ENCODE measurements at regions not wholly inside any gene's neighbourhood (a gene's known extent, or its start where the extent isn't known, plus 50 kb on each side); places are given as distances from the start of the nearest gene placed in this dataset.
"Not testable (repeated sequence)": the region's sequence is repeated elsewhere in the genome, so short reads cannot be mapped to it uniquely, and the experiment has no call there.

DNA sequence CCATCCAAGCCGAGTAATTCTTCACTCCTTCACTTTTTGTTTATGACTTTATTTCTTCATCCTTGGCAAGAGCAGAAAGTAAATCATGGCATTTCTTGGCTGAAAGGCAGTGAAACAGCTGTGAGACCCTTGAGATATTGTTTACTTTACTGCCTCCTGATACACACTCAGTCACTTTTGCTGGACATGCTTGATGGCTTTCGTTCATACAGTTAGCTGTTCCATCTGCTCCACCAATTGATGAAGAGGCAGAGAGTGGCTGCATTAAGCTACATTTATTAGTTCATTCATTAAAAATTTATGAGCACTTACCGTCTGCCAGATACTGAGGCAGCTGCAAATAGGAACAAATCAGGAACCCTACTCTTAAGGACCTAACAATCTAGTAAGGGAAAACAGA, 184.4 kb upstream of the OR13F1 start:
- Histone ChIP-seq H3K4me2 (no peak overlapping the region), H2AFZ (no peak overlapping the region)
- POLR2A ChIA-PET (ENCODE audit: unreplicated experiment) = no interaction called here

DNA sequence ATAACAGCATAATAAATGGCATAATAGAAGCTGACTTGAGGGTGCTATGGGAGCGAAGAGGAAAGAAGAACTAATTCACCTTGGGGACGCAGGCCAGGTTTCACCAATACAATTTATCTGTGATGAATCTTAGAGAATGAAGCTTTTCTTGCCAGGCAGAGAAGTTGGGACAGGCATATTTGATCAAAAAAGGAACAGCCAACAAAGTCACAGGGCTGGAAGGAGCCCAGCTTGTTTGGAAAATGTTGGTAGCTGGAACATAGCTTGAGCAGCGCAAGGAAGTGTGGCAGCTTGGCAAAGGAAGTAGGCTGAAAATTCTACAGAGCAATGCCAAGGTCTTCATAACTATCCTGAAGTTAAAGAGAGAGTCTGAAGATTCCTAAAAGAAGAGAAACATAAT, 181.5 kb upstream of the OR13F1 start:
- Histone ChIP-seq H3K27ac (no peak overlapping the region), H3K27me3 (ENCODE audit: insufficient read depth, low read depth) (no peaks in the 10 kb centered on the region), H3F3A (ENCODE audit: insufficient read depth, low read depth) (no peaks in the 10 kb centered on the region), H3K9me2 (ENCODE audit: insufficient read depth) (no peaks in the 10 kb centered on the region), H3K9me3 (ENCODE audit: insufficient read depth, low read depth) (no peaks in the 10 kb centered on the region), H3K4me3 (no peak overlapping the region), H3K79me2 (ENCODE audit: low read depth) (no peaks in the 10 kb centered on the region), H3K4me1 (replicated peaks; ENCODE audit: insufficient read depth) (no peaks in the 10 kb centered on the region), H3K4me2 (no peak overlapping the region), H4K20me1 (ENCODE audit: insufficient read depth) (no peaks in the 10 kb centered on the region), H3K36me3 (ENCODE audit: low read depth) (no peaks in the 10 kb centered on the region), H2AFZ (no peak overlapping the region)
- ChIA-PET CTCF (no interaction called here), POLR2A (ENCODE audit: unreplicated experiment) (no interaction called here)
- TF ChIP-seq EZH2 (IDR thresholded peaks at IDR 0.05; ENCODE audit: low read depth) = no peak
- TF ChIP-seq, protein P1, sequence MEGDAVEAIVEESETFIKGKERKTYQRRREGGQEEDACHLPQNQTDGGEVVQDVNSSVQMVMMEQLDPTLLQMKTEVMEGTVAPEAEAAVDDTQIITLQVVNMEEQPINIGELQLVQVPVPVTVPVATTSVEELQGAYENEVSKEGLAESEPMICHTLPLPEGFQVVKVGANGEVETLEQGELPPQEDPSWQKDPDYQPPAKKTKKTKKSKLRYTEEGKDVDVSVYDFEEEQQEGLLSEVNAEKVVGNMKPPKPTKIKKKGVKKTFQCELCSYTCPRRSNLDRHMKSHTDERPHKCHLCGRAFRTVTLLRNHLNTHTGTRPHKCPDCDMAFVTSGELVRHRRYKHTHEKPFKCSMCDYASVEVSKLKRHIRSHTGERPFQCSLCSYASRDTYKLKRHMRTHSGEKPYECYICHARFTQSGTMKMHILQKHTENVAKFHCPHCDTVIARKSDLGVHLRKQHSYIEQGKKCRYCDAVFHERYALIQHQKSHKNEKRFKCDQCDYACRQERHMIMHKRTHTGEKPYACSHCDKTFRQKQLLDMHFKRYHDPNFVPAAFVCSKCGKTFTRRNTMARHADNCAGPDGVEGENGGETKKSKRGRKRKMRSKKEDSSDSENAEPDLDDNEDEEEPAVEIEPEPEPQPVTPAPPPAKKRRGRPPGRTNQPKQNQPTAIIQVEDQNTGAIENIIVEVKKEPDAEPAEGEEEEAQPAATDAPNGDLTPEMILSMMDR (conservative IDR thresholded peaks at IDR 0.05) = no peak
- DNase-seq = no peak
- intact Hi-C loops (cut with micrococcal nuclease; ENCODE audit: unreplicated experiment) = no loop called here
- BruUV-seq (replicated peaks) = no TSS peak

More for the DNA sequence above, 184.4 kb upstream of the OR13F1 start:
- H3F3A ChIP-seq (ENCODE audit: insufficient read depth, low read depth) = no peaks in the 10 kb centered on the region
- no peak overlapping the region for H3K27ac ChIP-seq
- TF ChIP-seq, protein P1 (conservative IDR thresholded peaks at IDR 0.05) = no peak
- TF ChIP-seq EZH2 (IDR thresholded peaks at IDR 0.05; ENCODE audit: low read depth) = no peak
- no peaks in the 10 kb centered on the region for H3K9me3 ChIP-seq (ENCODE audit: insufficient read depth, low read depth)
- H4K20me1 ChIP-seq (ENCODE audit: insufficient read depth) = no peaks in the 10 kb centered on the region
- intact Hi-C loops (cut with micrococcal nuclease; ENCODE audit: unreplicated experiment) = no loop called here
- CTCF ChIA-PET = no interaction called here
- no peak overlapping the region for H3K4me3 ChIP-seq
- no TSS peak for BruUV-seq (replicated peaks)
- H3K27me3 ChIP-seq (ENCODE audit: insufficient read depth, low read depth) = no peaks in the 10 kb centered on the region
- no peaks in the 10 kb centered on the region for H3K79me2 ChIP-seq (ENCODE audit: low read depth)
- DNase-seq = no peak
- H3K9me2 ChIP-seq (ENCODE audit: insufficient read depth) = no peaks in the 10 kb centered on the region
- no peaks in the 10 kb centered on the region for H3K36me3 ChIP-seq (ENCODE audit: low read depth)
- H3K4me1 ChIP-seq (replicated peaks; ENCODE audit: insufficient read depth) = no peaks in the 10 kb centered on the region

DNA sequence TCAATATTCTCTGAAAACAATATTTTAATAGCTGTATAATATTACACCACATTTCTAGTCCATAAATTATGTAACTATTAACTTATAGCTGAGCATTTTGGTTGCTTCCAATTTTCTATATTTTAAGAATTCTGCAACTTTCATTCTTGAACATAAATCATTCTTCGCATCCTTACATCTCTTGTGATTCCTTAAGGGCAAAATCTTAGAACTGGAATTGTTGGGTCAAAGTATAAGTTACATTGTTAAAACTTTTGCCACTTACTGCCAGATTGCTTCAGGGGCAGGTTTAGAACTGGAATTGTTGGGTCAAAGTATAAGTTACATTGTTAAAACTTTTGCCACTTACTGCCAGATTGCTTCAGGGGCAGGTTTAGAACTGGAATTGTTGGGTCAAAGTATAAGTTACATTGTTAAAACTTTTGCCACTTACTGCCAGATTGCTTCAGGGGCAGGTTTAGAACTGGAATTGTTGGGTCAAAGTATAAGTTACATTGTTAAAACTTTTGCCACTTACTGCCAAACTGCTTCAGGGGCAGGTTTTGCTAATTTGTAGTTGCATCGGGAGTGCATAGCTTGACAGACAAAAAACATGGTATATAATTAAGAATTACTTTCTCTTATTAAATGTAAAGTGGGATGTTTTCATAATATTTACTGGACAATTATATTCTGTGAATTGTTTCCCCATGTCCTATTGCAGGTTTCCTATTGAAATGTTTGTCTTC, 179.9 kb upstream of the OR13F1 start:
- H4K20me1 ChIP-seq (ENCODE audit: insufficient read depth); H3K9me2 ChIP-seq (ENCODE audit: insufficient read depth); intact Hi-C loops (cut with micrococcal nuclease; ENCODE audit: unreplicated experiment); DNase-seq; H3K4me2 ChIP-seq; H3K9me3 ChIP-seq (ENCODE audit: insufficient read depth, low read depth); CTCF ChIA-PET; H2AFZ ChIP-seq; BruUV-seq (replicated peaks); H3K36me3 ChIP-seq (ENCODE audit: low read depth); POLR2A ChIA-PET (ENCODE audit: unreplicated experiment); H3K27me3 ChIP-seq (ENCODE audit: insufficient read depth, low read depth); H3K79me2 ChIP-seq (ENCODE audit: low read depth); H3F3A ChIP-seq (ENCODE audit: insufficient read depth, low read depth); H3K4me1 ChIP-seq (replicated peaks; ENCODE audit: insufficient read depth); H3K4me3 ChIP-seq; H3K27ac ChIP-seq: not testable (repeated sequence)

DNA sequence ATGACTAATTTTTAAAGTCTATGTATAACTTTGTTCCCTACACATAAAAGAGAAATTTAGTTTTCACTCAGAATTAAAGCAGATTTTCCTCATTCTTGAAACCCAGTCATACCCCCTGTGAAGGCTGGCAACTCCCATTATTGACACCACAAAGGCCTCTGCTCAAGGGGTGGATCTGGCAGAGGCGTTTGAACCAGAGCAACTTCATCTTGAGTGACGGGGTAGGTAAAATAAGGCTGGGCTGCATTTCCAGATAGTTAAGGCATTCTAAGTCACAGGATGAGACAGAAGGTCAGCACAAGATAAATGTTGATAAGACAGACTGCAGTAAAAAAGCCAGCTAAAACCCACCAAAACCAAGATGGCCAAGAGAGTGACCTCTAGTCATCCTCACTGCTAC, 177.2 kb upstream of the OR13F1 start:
- BruUV-seq (replicated peaks) = no TSS peak
- POLR2A ChIA-PET (ENCODE audit: unreplicated experiment) = no interaction called here

More for the DNA sequence above, 177.2 kb upstream of the OR13F1 start:
- Histone ChIP-seq H3K27me3 (ENCODE audit: insufficient read depth, low read depth) (no peaks in the 10 kb centered on the region), H3K4me1 (replicated peaks; ENCODE audit: insufficient read depth) (no peaks in the 10 kb centered on the region), H3K4me2 (no peak overlapping the region), H3K79me2 (ENCODE audit: low read depth) (no peaks in the 10 kb centered on the region), H3K4me3 (no peak overlapping the region), H2AFZ (no peak overlapping the region), H3K36me3 (ENCODE audit: low read depth) (no peaks in the 10 kb centered on the region), H3K9me3 (ENCODE audit: insufficient read depth, low read depth) (no peaks in the 10 kb centered on the region), H3K27ac (no peak overlapping the region), H3K9me2 (ENCODE audit: insufficient read depth) (no peaks in the 10 kb centered on the region), H3F3A (ENCODE audit: insufficient read depth, low read depth) (no peaks in the 10 kb centered on the region), H4K20me1 (ENCODE audit: insufficient read depth) (no peaks in the 10 kb centered on the region)
- DNase-seq = no peak
- no peak for TF ChIP-seq EZH2 (IDR thresholded peaks at IDR 0.05; ENCODE audit: low read depth)
- CTCF ChIA-PET = no interaction called here
- intact Hi-C loops (cut with micrococcal nuclease; ENCODE audit: unreplicated experiment) = no loop called here

Data from PC-9 (cell line).